Mesenchymal stem cell (in vitro differentiated cells and primary cell): ENCODE measurements at regions not wholly inside any gene's neighbourhood (a gene's known extent, or its start where the extent isn't known, plus 50 kb on each side); places are given as distances from the start of the nearest gene placed in this dataset.

Source experiments
- DNase-seq: peaks from one replicate; pipeline ENCODE4 v3.0.0-alpha.2; 2013
- H2AFZ ChIP-seq: one replicate; pipeline ENCODE4 v1.6.1; 2013; ENCODE audit warnings: low read depth, mild to moderate bottlenecking, control low read depth, inconsistent platforms, low read length, moderate library complexity
- H2AK5ac ChIP-seq: 2 replicates; pipeline ENCODE4 v1.6.1; 2013; ENCODE audit warnings: low read length, moderate library complexity, mild to moderate bottlenecking, inconsistent platforms; ENCODE audit not compliant: severe bottlenecking
- H2BK120ac ChIP-seq: one replicate; pipeline ENCODE4 v1.6.1; 2013; ENCODE audit warnings: low read depth, mild to moderate bottlenecking, inconsistent platforms, low read length, moderate library complexity
- H2BK12ac ChIP-seq, 2 experiments: one replicate each; pipeline ENCODE4 v1.6.1; 2013; ENCODE audit warnings: inconsistent platforms in 2 of 2, low read length in 2 of 2, mild to moderate bottlenecking in 2 of 2, moderate library complexity in 2 of 2, control low read depth in 1 of 2
- H2BK15ac ChIP-seq: one replicate; pipeline ENCODE4 v1.6.1; 2013; ENCODE audit warnings: mild to moderate bottlenecking, low read depth, inconsistent platforms; ENCODE audit not compliant: poor library complexity, severe bottlenecking
- H2BK5ac ChIP-seq: 2 replicates; pipeline ENCODE4 v1.6.1; 2013; ENCODE audit warnings: low read depth, mild to moderate bottlenecking, low read length, control low read depth, inconsistent platforms; ENCODE audit not compliant: poor library complexity, severe bottlenecking
- H3K14ac ChIP-seq, 2 experiments: one replicate each; pipeline ENCODE4 v1.6.1; 2013; ENCODE audit warnings: inconsistent platforms in 2 of 2, low read length in 2 of 2, control low read depth in 1 of 2, mild to moderate bottlenecking in 1 of 2, moderate library complexity in 1 of 2
- H3K18ac ChIP-seq, 2 experiments: one replicate each; pipeline ENCODE4 v1.6.1; 2013; ENCODE audit warnings: inconsistent platforms in 2 of 2, low read length in 2 of 2, control low read depth in 1 of 2, low read depth in 1 of 2, mild to moderate bottlenecking in 1 of 2
- H3K23ac ChIP-seq, 2 experiments: one replicate each; pipeline ENCODE4 v1.6.1; 2013; ENCODE audit warnings: inconsistent platforms in 2 of 2, low read length in 2 of 2, mild to moderate bottlenecking in 2 of 2, moderate library complexity in 2 of 2, control low read depth in 1 of 2
- H3K27ac ChIP-seq: 2 replicates; pipeline ENCODE4 v1.5.1; 2013; ENCODE audit warnings: mild to moderate bottlenecking, moderate library complexity, low read length, control low read depth, inconsistent platforms; ENCODE audit not compliant: poor library complexity, severe bottlenecking
- H3K27me3 ChIP-seq, 2 experiments: 2 replicates each; pipeline versions ENCODE4 v1.6.1 to v1.7.0; 2013; ENCODE audit warnings: low read length in 2 of 2, mild to moderate bottlenecking in 2 of 2, moderate library complexity in 2 of 2, control low read depth in 1 of 2, inconsistent platforms in 1 of 2; ENCODE audit not compliant: control insufficient read depth in 1 of 2, insufficient read depth in 1 of 2
- H3K36me3 ChIP-seq, 2 experiments: 2 replicates each; pipeline versions ENCODE4 v1.6.1 to v1.7.0; 2013; ENCODE audit warnings: low read length in 2 of 2, control low read depth in 1 of 2, inconsistent platforms in 1 of 2, low read depth in 1 of 2, mild to moderate bottlenecking in 1 of 2; ENCODE audit not compliant: insufficient read depth in 2 of 2, control insufficient read depth in 1 of 2
- H3K4ac ChIP-seq, 2 experiments: one replicate each; pipeline ENCODE4 v1.6.1; 2013; ENCODE audit warnings: inconsistent platforms in 2 of 2, low read length in 2 of 2, mild to moderate bottlenecking in 2 of 2, moderate library complexity in 2 of 2, control low read depth in 1 of 2, low read depth in 1 of 2
- H3K4me1 ChIP-seq: 2 replicates; pipeline ENCODE4 v1.6.1; 2013; ENCODE audit warnings: low read depth, low read length, control low read depth; ENCODE audit not compliant: control insufficient read depth, insufficient read depth
- H3K4me2 ChIP-seq: 2 replicates; pipeline ENCODE4 v1.6.1; 2013; ENCODE audit warnings: low read length, mild to moderate bottlenecking, inconsistent platforms; ENCODE audit not compliant: poor library complexity, severe bottlenecking
- H3K4me3 ChIP-seq, 2 experiments: 2 replicates each; pipeline versions ENCODE4 v1.5.1 to v1.7.0; 2013; ENCODE audit warnings: low read length in 2 of 2, mild to moderate bottlenecking in 2 of 2, control low read depth in 1 of 2, low read depth in 1 of 2; ENCODE audit not compliant: insufficient read depth in 1 of 2
- H3K79me1 ChIP-seq: replicated peaks from 2 replicates; pipeline ENCODE4 v1.6.1; 2013; ENCODE audit warnings: mild to moderate bottlenecking, control low read depth, low read length, inconsistent platforms; ENCODE audit not compliant: poor library complexity, severe bottlenecking
- H3K9ac ChIP-seq: 2 replicates; pipeline ENCODE4 v1.7.0; 2013; ENCODE audit warnings: mild to moderate bottlenecking, low read length, moderate library complexity
- H3K9me3 ChIP-seq: 2 replicates; pipeline ENCODE4 v1.7.0; 2013; ENCODE audit warnings: mild to moderate bottlenecking, low read length; ENCODE audit not compliant: control insufficient read depth
- H4K8ac ChIP-seq: one replicate; pipeline ENCODE4 v1.6.1; 2013; ENCODE audit warnings: inconsistent platforms, mild to moderate bottlenecking, low read length, moderate library complexity
- H4K91ac ChIP-seq: one replicate; pipeline ENCODE4 v1.6.1; 2013; ENCODE audit warnings: mild to moderate bottlenecking, low read length, inconsistent platforms
- WGBS: methylation state at CpG from one replicate; pipeline ENCODE4 v1.1.7; 2013; ENCODE audit warnings: mixed read lengths; 5-methylcytosine and 5-hydroxymethylcytosine counted together

GRCh38 chr5:86127696-86128095 is 490.0 kb upstream of the COX7C start:
- H3K79me1 ChIP-seq: no peaks in the 10 kb centered on the region
- no peaks in the 10 kb centered on the region for H3K4me1 ChIP-seq
- no peak overlapping the region for H3K14ac ChIP-seq
- H2AK5ac ChIP-seq: no peak overlapping the region
- H3K23ac ChIP-seq: no peak overlapping the region
- H2AFZ ChIP-seq: no peak overlapping the region
- H3K27me3 ChIP-seq: no peaks in the 10 kb centered on the region
- no peak overlapping the region for H4K8ac ChIP-seq
- H2BK12ac ChIP-seq: no peak overlapping the region
- H3K4me2 ChIP-seq: no peak overlapping the region
- H2BK5ac ChIP-seq: no peak overlapping the region
- no peak overlapping the region for H3K27ac ChIP-seq
- WGBS: no CpG with 5 or more reads among the region's 1 CpG
- no peaks in the 10 kb centered on the region for H3K36me3 ChIP-seq
- no peak overlapping the region for H3K4me3 ChIP-seq
- no peak overlapping the region for H2BK15ac ChIP-seq
- no peak overlapping the region for H3K4ac ChIP-seq
- H2BK120ac ChIP-seq: no peak overlapping the region
- no peak overlapping the region for H3K9ac ChIP-seq
- H3K18ac ChIP-seq: no peak overlapping the region
- no peak overlapping the region for H4K91ac ChIP-seq
- H3K9me3 ChIP-seq: no peaks in the 10 kb centered on the region
- no peak for DNase-seq

GRCh38 chr5:86129009-86129408 is 488.7 kb upstream of the COX7C start:
- no peak for DNase-seq
- H3K4me2 ChIP-seq: no peak overlapping the region
- H3K9ac ChIP-seq: no peak overlapping the region
- no peak overlapping the region for H2AFZ ChIP-seq
- H2BK5ac ChIP-seq: no peak overlapping the region
- H4K91ac ChIP-seq: no peak overlapping the region
- no peaks in the 10 kb centered on the region for H3K36me3 ChIP-seq
- no peaks in the 10 kb centered on the region for H3K9me3 ChIP-seq
- H3K14ac ChIP-seq: no peak overlapping the region
- no peak overlapping the region for H2BK15ac ChIP-seq
- no peak overlapping the region for H2AK5ac ChIP-seq
- no peak overlapping the region for H3K27ac ChIP-seq
- no peak overlapping the region for H2BK120ac ChIP-seq
- no peak overlapping the region for H2BK12ac ChIP-seq
- H3K4me3 ChIP-seq: no peak overlapping the region
- H3K4me1 ChIP-seq: no peaks in the 10 kb centered on the region
- H3K27me3 ChIP-seq: no peaks in the 10 kb centered on the region
- H3K4ac ChIP-seq: no peak overlapping the region
- H4K8ac ChIP-seq: no peak overlapping the region
- H3K79me1 ChIP-seq: no peaks in the 10 kb centered on the region
- H3K18ac ChIP-seq: no peak overlapping the region
- no peak overlapping the region for H3K23ac ChIP-seq

- Histone ChIP-seq H3K4ac (no peak overlapping the region), H3K4me3 (no peak overlapping the region), H2BK5ac (no peak overlapping the region), H3K36me3 (no peaks in the 10 kb centered on the region), H4K91ac (no peak overlapping the region), H4K8ac (no peak overlapping the region), H2BK15ac (no peak overlapping the region), H2BK120ac (no peak overlapping the region), H3K23ac (no peak overlapping the region), H3K4me2 (no peak overlapping the region), H3K9ac (no peak overlapping the region), H3K79me1 (no peaks in the 10 kb centered on the region), H3K9me3 (peaks cover 11% of the 10 kb centered on the region), H2AK5ac (no peak overlapping the region), H3K18ac (no peak overlapping the region), H3K14ac (no peak overlapping the region), H2BK12ac (no peak overlapping the region), H3K27me3 (no peaks in the 10 kb centered on the region), H3K4me1 (no peaks in the 10 kb centered on the region), H3K27ac (no peak overlapping the region), H2AFZ (no peak overlapping the region)
- no peak for DNase-seq
- over 99% methylated on average over 2 of the region's 2 CpGs for WGBS
Measured at GRCh38 chr5:86137297-86137696, 480.4 kb upstream of the COX7C start.

GRCh38 chr5:86143837-86144236 is 473.9 kb upstream of the COX7C start:
- H2BK5ac ChIP-seq: no peak overlapping the region

More at GRCh38 chr5:86143837-86144236, 473.9 kb upstream of the COX7C start:
- Histone ChIP-seq H2AK5ac (no peak overlapping the region), H2BK120ac (no peak overlapping the region), H3K36me3 (no peaks in the 10 kb centered on the region), H3K23ac (no peak overlapping the region), H2BK12ac (no peak overlapping the region), H3K27ac (no peak overlapping the region), H3K9ac (no peak overlapping the region), H3K4ac (no peak overlapping the region), H4K91ac (no peak overlapping the region), H3K14ac (no peak overlapping the region), H3K4me1 (no peaks in the 10 kb centered on the region), H2BK15ac (no peak overlapping the region), H3K4me3 (no peak overlapping the region), H3K9me3 (peaks cover 11% of the 10 kb centered on the region), H3K79me1 (no peaks in the 10 kb centered on the region), H3K4me2 (no peak overlapping the region), H2AFZ (no peak overlapping the region), H4K8ac (no peak overlapping the region), H3K18ac (no peak overlapping the region), H3K27me3 (no peaks in the 10 kb centered on the region)
- DNase-seq: peak; percentile 68
- WGBS: 6% methylated on average over 2 of the region's 3 CpGs
